Lower leg skin (tissue), 4 donors: ENCODE measurements at regions not wholly inside any gene's neighbourhood (a gene's known extent, or its start where the extent isn't known, plus 50 kb on each side); places are given as distances from the start of the nearest gene placed in this dataset.

ENCODE experiments used
- DNase-seq, 2 donors: peaks; one replicate each; pipeline ENCODE4 v3.0.0-alpha.2; 2019; ENCODE audit warnings: low spot score in 2 of 2
- H3K4me3 ChIP-seq: fragments of 200-600 bp; sonication (generic); 2 replicates; pipeline ENCODE4 v1.5.1; 2017; ENCODE audit warnings: mild to moderate bottlenecking, low read depth; ENCODE audit not compliant: poor library complexity, severe bottlenecking
- CTCF ChIP-seq, 3 donors: fragments of 450-650 bp; IDR thresholded peaks; one replicate each; pipeline ENCODE4 v1.5.1; 2016; ENCODE audit warnings: antibody characterized with exemption in 3 of 3, mild to moderate bottlenecking in 3 of 3, moderate library complexity in 2 of 3
- POLR2A ChIP-seq, 2 donors: fragments of 450-650 bp; IDR thresholded peaks; one replicate each; pipeline ENCODE4 v1.6.1; 2016 to 2017; ENCODE audit warnings: antibody characterized with exemption in 2 of 2, mild to moderate bottlenecking in 1 of 2, moderate library complexity in 1 of 2
- WGBS, 2 donors: methylation state at CpG; one replicate each; pipeline ENCODE4 v1.1.5; 2018; 5-methylcytosine and 5-hydroxymethylcytosine counted together
- intact Hi-C: fragments of 100-400 bp; cut with DNase I; formaldehyde crosslinking; loops from one replicate; pipeline ENCODE4 v1.15.0; 2023; ENCODE audit warnings: low total_unique reads

- TF ChIP-seq POLR2A (IDR thresholded peaks at IDR 0.05) = no peak
- no peak for TF ChIP-seq CTCF (IDR thresholded peaks at IDR 0.05)
- no peak overlapping the region for H3K4me3 ChIP-seq
- no peak for DNase-seq
- intact Hi-C loops = no loop called here
- 74 to 88% methylated on average over 3 of the region's 3 CpGs for WGBS, 2 donors
These were observed 104.4 kb downstream of the CH25H start for GRCh38 chr10:89102735-89103134.

GRCh38 chr10:89101943-89102342 is 105.2 kb downstream of the CH25H start:
- TF ChIP-seq POLR2A (IDR thresholded peaks at IDR 0.05) = no peak
- TF ChIP-seq CTCF (IDR thresholded peaks at IDR 0.05) = no peak
- H3K4me3 ChIP-seq = no peak overlapping the region
- WGBS, 2 donors = 89 to 93% methylated on average over 4 of the region's 4 CpGs
- DNase-seq = no peak
- intact Hi-C loops = no loop called here

- DNase-seq = no peak
- TF ChIP-seq CTCF (IDR thresholded peaks at IDR 0.05) (no peak), POLR2A (IDR thresholded peaks at IDR 0.05) (no peak)
- H3K4me3 ChIP-seq = no peak overlapping the region
- intact Hi-C loops = no loop called here
- 72 to 82% methylated on average over 4 of the region's 4 CpGs for WGBS, 2 donors
These were observed 106.4 kb downstream of the CH25H start for GRCh38 chr10:89100680-89101079.

- intact Hi-C loops = no loop called here
- no peak overlapping the region for H3K4me3 ChIP-seq
- 95% methylated on average over 2 of the region's 2 CpGs for WGBS, 2 donors
- DNase-seq = no peak
- TF ChIP-seq POLR2A (IDR thresholded peaks at IDR 0.05) (no peak), CTCF (IDR thresholded peaks at IDR 0.05) (no peak)
These were observed 106.6 kb downstream of the FAS start for GRCh38 chr10:89097226-89097625.

GRCh38 chr10:89095701-89096391 is 105.2 kb downstream of the FAS start:
- H3K4me3 ChIP-seq = no peak overlapping the region
- intact Hi-C loops = no loop called here
- TF ChIP-seq POLR2A (IDR thresholded peaks at IDR 0.05) = no peak
- no peak for TF ChIP-seq CTCF (IDR thresholded peaks at IDR 0.05)
- 53 to 63% methylated on average over 1 of the region's 1 CpG for WGBS, 2 donors
- DNase-seq = no peak

- H3K4me3 ChIP-seq = no peak overlapping the region
- intact Hi-C loops = no loop called here
- DNase-seq = no peak
- WGBS, 2 donors = 89 to 90% methylated on average over 3 of the region's 3 CpGs
- TF ChIP-seq CTCF (IDR thresholded peaks at IDR 0.05) = no peak
- TF ChIP-seq POLR2A (IDR thresholded peaks at IDR 0.05) = no peak
These were observed 103.1 kb downstream of the FAS start for GRCh38 chr10:89093728-89094127.
